Loucy (cell line): ENCODE measurements at regions not wholly inside any gene's neighbourhood (a gene's known extent, or its start where the extent isn't known, plus 50 kb on each side); places are given as distances from the start of the nearest gene placed in this dataset.

ENCODE experiments used
- H2AFZ ChIP-seq: fragments of 200-600 bp; sonication (generic); 2 replicates; pipeline ENCODE4 v1.6.0; 2016; ENCODE audit warnings: antibody characterized with exemption, mild to moderate bottlenecking, low read length, moderate library complexity
- H3F3A ChIP-seq: fragments of 200-600 bp; 2 replicates; pipeline ENCODE4 v1.6.0; 2016; ENCODE audit warnings: antibody characterized with exemption, low read depth, mild to moderate bottlenecking
- H3K27me3 ChIP-seq: fragments of 200-600 bp; sonication (generic); 2 replicates; pipeline ENCODE4 v1.6.1; 2014; ENCODE audit warnings: low read length, mild to moderate bottlenecking; ENCODE audit not compliant: insufficient read depth, poor library complexity, severe bottlenecking
- H3K36me3 ChIP-seq: fragments of 200-600 bp; sonication (generic); 2 replicates; pipeline ENCODE4 v1.6.1; 2016; ENCODE audit warnings: low read length; ENCODE audit not compliant: insufficient read depth
- H3K4me1 ChIP-seq: fragments of 200-600 bp; sonication (generic); 2 replicates; pipeline ENCODE4 v1.5.1; 2014; ENCODE audit warnings: low read length, mild to moderate bottlenecking; ENCODE audit not compliant: insufficient read depth, poor library complexity, severe bottlenecking
- H3K4me2 ChIP-seq: fragments of 200-600 bp; sonication (generic); 2 replicates; pipeline ENCODE4 v1.6.0; 2014; ENCODE audit warnings: antibody characterized with exemption, low read length, low read depth, mild to moderate bottlenecking; ENCODE audit not compliant: poor library complexity, severe bottlenecking
- H3K4me3 ChIP-seq: fragments of 200-600 bp; sonication (generic); 2 replicates; pipeline ENCODE4 v1.5.1; 2014; ENCODE audit warnings: low read length, mild to moderate bottlenecking, mixed read lengths; ENCODE audit not compliant: poor library complexity, severe bottlenecking
- H3K79me2 ChIP-seq: fragments of 200-600 bp; sonication (generic); 2 replicates; pipeline ENCODE4 v1.6.1; 2014; ENCODE audit warnings: low read length; ENCODE audit not compliant: insufficient read depth
- H3K9ac ChIP-seq: fragments of 200-600 bp; sonication (generic); 2 replicates; pipeline ENCODE4 v1.6.0; 2014; ENCODE audit warnings: mild to moderate bottlenecking, low read depth, low read length, moderate library complexity; ENCODE audit not compliant: poor library complexity, severe bottlenecking
- H3K9me2 ChIP-seq: fragments of 200-600 bp; sonication (generic); replicated peaks from 2 replicates; pipeline ENCODE4 v1.6.1; 2016; ENCODE audit warnings: low read depth, low read length, mixed read lengths
- H3K9me3 ChIP-seq: fragments of 200-600 bp; sonication (generic); 2 replicates; pipeline ENCODE4 v1.6.1; 2014; ENCODE audit warnings: mild to moderate bottlenecking, antibody characterized with exemption, low read length, low read depth; ENCODE audit not compliant: insufficient read depth
- H4K20me1 ChIP-seq: fragments of 200-600 bp; sonication (generic); 2 replicates; pipeline ENCODE4 v1.6.0; 2014; ENCODE audit warnings: antibody characterized with exemption, low read length, mild to moderate bottlenecking; ENCODE audit not compliant: insufficient read depth, poor library complexity, severe bottlenecking
- CTCF ChIP-seq: fragments of 200-600 bp; sonication (generic); conservative IDR thresholded peaks from 2 replicates; pipeline ENCODE4 v1.5.1; 2014; ENCODE audit warnings: mild to moderate bottlenecking, antibody characterized with exemption, low read length
- EZH2phosphoT487 ChIP-seq: fragments of 200-600 bp; IDR thresholded peaks from 2 replicates; pipeline ENCODE4 v1.6.1; 2018; ENCODE audit warnings: antibody characterized with exemption, mild to moderate bottlenecking, moderate library complexity, borderline replicate concordance

DNA sequence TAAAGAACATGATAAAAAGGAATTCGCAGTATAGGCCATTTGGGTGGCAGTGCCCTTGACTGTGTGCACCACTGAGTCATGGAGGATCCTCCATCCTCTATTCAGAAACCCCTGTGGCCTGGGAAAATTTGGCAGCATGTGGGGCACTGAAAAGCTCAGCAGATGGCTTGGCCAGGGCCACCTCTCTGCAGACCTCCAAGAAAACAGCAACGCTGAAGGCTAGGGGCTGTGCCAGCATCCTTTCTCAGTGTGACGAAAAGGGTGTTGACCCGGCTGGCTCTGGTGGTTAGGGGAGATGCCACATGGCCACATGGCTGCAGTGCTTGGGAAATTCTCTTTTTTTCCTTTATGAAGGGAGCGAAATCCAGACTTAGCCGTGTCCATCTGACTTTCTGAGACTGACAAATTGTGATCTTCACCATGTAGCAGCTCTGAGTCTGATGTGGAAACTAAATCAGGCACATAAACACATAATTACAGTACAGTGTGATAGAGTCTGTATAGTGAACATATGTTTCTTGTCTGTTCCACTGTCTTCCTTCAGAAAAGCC lies 178.0 kb downstream of the KCTD12 start:
- TF ChIP-seq EZH2phosphoT487 (no peak), CTCF (no peak)
- H3K4me3 ChIP-seq: no peak overlapping the region
- H4K20me1 ChIP-seq: no peaks in the 10 kb centered on the region
- H3K36me3 ChIP-seq: no peaks in the 10 kb centered on the region
- no peaks in the 10 kb centered on the region for H3K9me3 ChIP-seq
- H3K4me2 ChIP-seq: no peak overlapping the region
- no peak overlapping the region for H3K9ac ChIP-seq
- no peaks in the 10 kb centered on the region for H3K9me2 ChIP-seq
- H2AFZ ChIP-seq: no peak overlapping the region; the same call in 1 of the 2 replicates
- H3F3A ChIP-seq: no peaks in the 10 kb centered on the region
- H3K4me1 ChIP-seq: peaks cover 12% of the 10 kb centered on the region
- no peaks in the 10 kb centered on the region for H3K27me3 ChIP-seq
- H3K79me2 ChIP-seq: no peaks in the 10 kb centered on the region

DNA sequence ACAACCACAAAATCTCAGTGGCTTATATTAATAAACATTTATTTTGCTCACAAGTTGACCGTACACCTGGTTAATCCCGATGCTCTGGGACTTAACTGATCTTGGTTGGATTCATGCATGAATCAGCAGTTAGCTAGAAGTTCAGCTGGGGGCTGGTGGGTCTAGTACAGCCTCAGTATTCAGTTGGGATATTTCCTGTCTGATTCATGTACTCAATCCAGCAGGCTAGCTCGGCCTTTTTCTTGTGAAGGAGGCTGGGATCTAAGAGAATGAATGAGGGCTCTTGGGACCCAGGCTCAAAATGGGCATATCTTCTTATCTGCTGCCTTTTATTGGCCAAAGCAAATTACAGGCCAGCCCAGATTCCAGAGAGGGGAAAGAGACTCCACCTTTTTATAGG lies 178.8 kb downstream of the KCTD12 start:
- no peak overlapping the region for H3K4me2 ChIP-seq
- H3K36me3 ChIP-seq: no peaks in the 10 kb centered on the region
- H2AFZ ChIP-seq: no peak overlapping the region
- H3K4me3 ChIP-seq: no peak overlapping the region
- no peaks in the 10 kb centered on the region for H3K27me3 ChIP-seq
- TF ChIP-seq CTCF: no peak
- TF ChIP-seq EZH2phosphoT487: no peak
- H3K79me2 ChIP-seq: no peaks in the 10 kb centered on the region
- H3K9me2 ChIP-seq: no peaks in the 10 kb centered on the region
- no peak overlapping the region for H3K9ac ChIP-seq
- H3F3A ChIP-seq: no peaks in the 10 kb centered on the region
- no peaks in the 10 kb centered on the region for H4K20me1 ChIP-seq
- peaks cover 5% of the 10 kb centered on the region for H3K4me1 ChIP-seq
- H3K9me3 ChIP-seq: no peaks in the 10 kb centered on the region

GRCh38 chr13:76703621-76704288 lies 182.4 kb downstream of the KCTD12 start:
- H3K36me3 ChIP-seq: no peaks in the 10 kb centered on the region
- H3K4me3 ChIP-seq: no peak overlapping the region
- H3K4me1 ChIP-seq: peaks cover 5% of the 10 kb centered on the region
- no peaks in the 10 kb centered on the region for H3K9me3 ChIP-seq
- TF ChIP-seq EZH2phosphoT487 (no peak), CTCF (no peak)
- no peaks in the 10 kb centered on the region for H3K27me3 ChIP-seq
- H3K9me2 ChIP-seq: no peaks in the 10 kb centered on the region
- H2AFZ ChIP-seq: peak overlapping the region; percentile 24
- no peak overlapping the region for H3K4me2 ChIP-seq
- no peaks in the 10 kb centered on the region for H3F3A ChIP-seq
- H3K79me2 ChIP-seq: no peaks in the 10 kb centered on the region
- H3K9ac ChIP-seq: no peak overlapping the region
- no peaks in the 10 kb centered on the region for H4K20me1 ChIP-seq
